SK-N-MC (cell line): ENCODE measurements at regions not wholly inside any gene's neighbourhood (a gene's known extent, or its start where the extent isn't known, plus 50 kb on each side); places are given as distances from the start of the nearest gene placed in this dataset.
"Not testable (repeated sequence)": the region's sequence is repeated elsewhere in the genome, so short reads cannot be mapped to it uniquely, and the experiment has no call there.

ENCODE experiments used
- DNase-seq: peaks from one replicate; pipeline ENCODE4 v3.0.0-alpha.2; 2011; ENCODE audit warnings: low read depth, low spot score
- H3K27ac ChIP-seq: fragments of 200-600 bp; sonication (generic); 2 replicates; pipeline ENCODE4 v1.5.1; 2016; ENCODE audit warnings: mixed run types
- H3K36me3 ChIP-seq: fragments of 200-600 bp; sonication (generic); 2 replicates; pipeline ENCODE4 v1.6.1; 2017; ENCODE audit warnings: antibody characterized with exemption, low read length, mixed read lengths; ENCODE audit not compliant: insufficient read depth
- H3K4me3 ChIP-seq: fragments of 200-600 bp; sonication (generic); 2 replicates; pipeline ENCODE4 v1.5.1; 2016
- H3K9ac ChIP-seq: fragments of 200-600 bp; sonication (generic); 2 replicates; pipeline ENCODE4 v1.8.0; 2017; ENCODE audit warnings: mixed run types, mixed read lengths; ENCODE audit not compliant: insufficient read length
- H3K9me3 ChIP-seq: fragments of 200-600 bp; sonication (generic); 2 replicates; pipeline ENCODE4 v1.6.1; 2017; ENCODE audit warnings: low read depth, mild to moderate bottlenecking, antibody characterized with exemption, low read length, moderate library complexity, mixed read lengths
- EZH2 ChIP-seq: fragments of 200-600 bp; sonication (generic); IDR thresholded peaks from one replicate; pipeline ENCODE4 v1.6.1; 2017; ENCODE audit warnings: antibody characterized with exemption
- FOXP2 ChIP-seq: optimal IDR thresholded peaks from 2 replicates; pipeline ENCODE3; 2011; ENCODE audit warnings: mild to moderate bottlenecking, moderate library complexity; ENCODE audit not compliant: insufficient read depth; ENCODE audit errors: extremely low read length, control extremely low read depth
- POLR2AphosphoS5 ChIP-seq: IDR thresholded peaks from 2 replicates; pipeline ENCODE4 v1.6.1; 2012; ENCODE audit warnings: mild to moderate bottlenecking, low read depth, low read length, borderline replicate concordance

DNA sequence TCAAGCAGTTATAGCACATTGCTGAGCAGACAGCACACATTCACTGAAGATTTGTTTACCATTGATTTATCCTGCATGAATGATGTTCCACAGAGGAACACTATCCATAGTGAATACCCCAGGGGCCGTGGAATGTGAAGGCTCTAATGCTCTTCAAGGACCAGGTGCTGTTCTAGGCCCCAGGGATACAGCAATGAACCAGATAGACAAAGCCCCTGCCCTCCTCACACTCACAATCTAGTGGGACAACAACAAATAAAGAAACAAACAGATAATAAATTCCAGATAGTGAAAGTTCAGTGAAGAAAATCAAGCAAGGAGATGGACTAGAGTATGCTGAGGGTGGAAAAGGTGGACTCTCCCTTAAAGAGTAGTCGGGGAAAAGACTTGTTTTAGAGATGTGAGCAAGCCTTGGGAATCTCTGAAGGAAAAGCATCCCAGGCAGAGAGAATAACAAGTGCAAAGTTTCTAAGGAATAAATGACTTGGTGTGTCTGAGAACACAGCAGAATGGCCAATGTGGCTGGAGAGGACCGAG lies 117.7 kb downstream of the CCDC71L start:
- no peaks in the 10 kb centered on the region for H3K36me3 ChIP-seq
- H3K4me3 ChIP-seq, result no peak overlapping the region
- TF ChIP-seq POLR2AphosphoS5 (no peak), FOXP2 (no peak), EZH2 (no peak)
- H3K9ac ChIP-seq, result no peak overlapping the region
- no peaks in the 10 kb centered on the region for H3K9me3 ChIP-seq
- no peak for DNase-seq
- H3K27ac ChIP-seq, result 0 out of 2 replicates have a peak overlapping the region, but pooled peaks have one; percentile 45

DNA sequence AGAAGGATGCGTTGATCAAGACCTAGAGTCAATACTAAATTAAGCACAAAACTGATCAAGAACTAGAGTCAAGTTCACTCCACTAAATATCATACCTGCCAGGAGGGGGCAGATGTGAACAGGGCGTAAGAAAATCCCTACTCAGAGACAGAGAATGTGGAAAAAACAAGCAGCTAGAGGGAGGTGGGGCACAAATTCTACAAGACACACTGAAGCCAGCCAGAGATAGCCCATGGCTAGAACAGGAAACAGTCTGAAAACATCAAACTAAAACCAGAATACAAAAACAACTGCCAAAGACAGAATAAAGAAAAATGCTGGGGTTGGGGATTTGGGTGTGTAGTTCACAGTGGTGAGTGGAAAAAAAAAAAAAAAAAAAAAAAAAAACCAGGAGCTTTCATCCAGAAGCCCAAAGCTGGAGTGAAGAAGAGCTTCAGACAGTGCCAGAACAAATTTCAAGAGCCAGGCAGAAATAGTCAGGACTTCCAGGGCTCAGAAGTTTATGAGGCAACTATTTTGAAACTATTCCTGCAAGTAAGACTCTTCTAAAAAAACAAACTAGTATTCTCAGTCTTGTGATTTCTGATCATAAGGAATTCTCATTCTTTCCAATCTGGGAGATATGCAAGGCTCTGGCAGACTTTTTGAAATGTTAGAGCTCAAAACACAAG lies 118.3 kb downstream of the CCDC71L start:
- no peak overlapping the region for H3K4me3 ChIP-seq
- H3K27ac ChIP-seq, result peak overlapping the region; percentile 45; the same call in 1 of the 2 replicates
- no peaks in the 10 kb centered on the region for H3K36me3 ChIP-seq
- no peak for TF ChIP-seq POLR2AphosphoS5
- TF ChIP-seq EZH2, result no peak
- TF ChIP-seq FOXP2, result no peak
- peak; percentile 53 for DNase-seq
- H3K9me3 ChIP-seq, result no peaks in the 10 kb centered on the region
- H3K9ac ChIP-seq, result peak overlapping the region; percentile 16

DNA sequence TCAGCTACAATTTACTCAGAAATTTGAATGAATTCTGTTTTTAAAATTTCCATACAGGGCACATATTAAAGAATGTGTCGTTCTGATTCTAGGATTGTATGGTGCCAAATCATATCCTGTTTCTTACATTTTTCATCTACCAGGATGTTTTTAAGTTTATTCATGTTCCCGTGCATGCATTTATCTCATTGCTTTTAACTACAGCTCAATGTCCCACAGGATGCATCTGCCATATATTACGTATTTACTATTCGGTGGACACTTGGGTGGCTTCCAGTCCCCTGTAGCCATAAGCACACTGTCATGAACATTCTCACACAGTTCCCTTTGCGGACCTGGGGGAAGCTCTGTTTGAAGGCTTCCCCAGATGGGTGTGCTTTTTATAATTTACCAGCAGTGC lies 122.3 kb downstream of the CCDC71L start:
- H3K27ac ChIP-seq, result no peak overlapping the region
- no peak overlapping the region for H3K9ac ChIP-seq
- no peak overlapping the region for H3K4me3 ChIP-seq
- no peak for TF ChIP-seq EZH2
- TF ChIP-seq FOXP2, result no peak
- no peak for TF ChIP-seq POLR2AphosphoS5
- no peaks in the 10 kb centered on the region for H3K9me3 ChIP-seq
- no peaks in the 10 kb centered on the region for H3K36me3 ChIP-seq
- no peak for DNase-seq

DNA sequence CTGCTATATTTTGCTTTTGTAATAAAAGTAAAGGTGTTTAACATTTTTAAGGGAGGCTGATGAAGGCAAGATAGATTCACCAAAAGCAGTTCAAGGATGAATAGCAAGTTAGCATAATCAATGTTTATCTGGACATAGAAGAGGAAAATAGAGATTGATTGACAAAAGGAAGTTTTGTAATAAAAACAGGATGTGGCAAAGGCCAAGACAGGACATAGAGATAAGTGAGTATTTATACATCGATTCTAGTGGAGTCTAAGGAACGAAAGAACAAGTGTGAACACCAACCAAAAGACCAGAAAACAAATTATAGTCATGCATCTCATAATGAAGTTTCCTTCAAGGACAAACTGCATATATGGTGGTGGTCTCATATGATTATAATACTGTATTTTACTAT lies 123.8 kb downstream of the CCDC71L start:
- Histone ChIP-seq H3K27ac (no peak overlapping the region), H3K9me3 (no peaks in the 10 kb centered on the region), H3K4me3 (no peak overlapping the region), H3K36me3 (no peaks in the 10 kb centered on the region), H3K9ac (no peak overlapping the region)
- no peak for DNase-seq
- TF ChIP-seq POLR2AphosphoS5 (no peak), FOXP2 (no peak), EZH2 (no peak)

DNA sequence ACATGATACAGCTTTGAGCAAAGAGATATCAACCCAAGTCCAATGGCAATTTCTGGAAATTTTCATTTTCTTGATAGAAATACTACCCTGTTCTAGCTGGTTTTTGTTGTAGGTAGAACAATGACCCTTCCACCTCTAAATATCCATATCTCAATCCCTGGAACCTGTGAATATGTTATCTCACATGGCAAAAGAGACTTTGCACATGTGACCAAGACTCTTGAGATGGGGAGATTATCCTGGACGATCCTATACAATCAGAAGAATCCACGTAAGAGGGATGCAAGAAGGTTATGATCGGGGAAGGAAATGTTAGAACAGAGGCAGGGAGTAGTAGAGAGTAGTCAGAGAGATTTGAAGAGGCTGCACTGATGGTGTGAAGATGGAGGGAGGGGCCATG lies 124.9 kb downstream of the CCDC71L start:
- Histone ChIP-seq H3K4me3 (no peak overlapping the region), H3K9me3 (no peaks in the 10 kb centered on the region), H3K27ac (no peak overlapping the region), H3K9ac (no peak overlapping the region), H3K36me3 (no peaks in the 10 kb centered on the region)
- no peak for DNase-seq
- TF ChIP-seq POLR2AphosphoS5 (no peak), FOXP2 (no peak), EZH2 (no peak)

DNA sequence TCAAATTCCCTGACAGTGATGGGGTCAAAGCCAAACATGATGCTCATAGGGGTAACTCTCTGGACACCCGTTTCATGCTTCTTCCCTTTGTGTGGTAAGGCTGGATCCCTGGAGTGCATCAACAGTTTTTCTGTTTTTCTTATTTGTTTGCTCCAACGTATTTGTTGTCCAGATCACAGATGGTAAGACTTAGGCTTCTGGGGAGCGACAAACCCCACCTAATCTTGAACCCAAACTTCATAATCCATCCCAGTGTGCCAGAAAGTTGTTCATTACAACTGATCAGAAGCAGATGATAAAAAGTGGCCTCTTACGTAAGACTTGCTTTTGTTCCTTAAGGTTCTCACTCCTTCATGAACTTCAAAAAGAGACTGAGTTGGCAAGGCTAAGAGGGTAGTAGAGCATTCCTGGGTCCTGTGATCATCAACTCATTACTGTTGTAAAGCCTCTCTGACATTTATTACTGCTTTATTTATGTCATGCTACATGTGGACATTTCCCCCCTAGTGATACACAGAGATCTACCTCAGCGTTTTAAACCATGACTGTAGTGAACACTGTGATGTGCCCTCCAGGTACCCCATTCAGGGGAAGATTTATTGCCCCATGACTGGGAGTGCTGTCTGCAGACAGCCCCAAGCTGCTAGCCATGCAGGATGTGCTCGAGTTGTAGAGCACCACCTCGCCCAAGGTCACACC lies 125.6 kb downstream of the CCDC71L start:
- DNase-seq, result no peak
- TF ChIP-seq EZH2, result no peak

GRCh38 chr7:106534271-106534846 lies 126.6 kb downstream of the CCDC71L start:
- Histone ChIP-seq H3K9ac (no peak overlapping the region), H3K27ac (no peak overlapping the region), H3K9me3 (no peaks in the 10 kb centered on the region), H3K36me3 (no peaks in the 10 kb centered on the region), H3K4me3 (no peak overlapping the region)
- no peak for TF ChIP-seq POLR2AphosphoS5
- TF ChIP-seq FOXP2, result no peak
- no peak for TF ChIP-seq EZH2
- no peak for DNase-seq

More for the DNA sequence above, 125.6 kb downstream of the CCDC71L start:
- H3K9ac ChIP-seq, result no peak overlapping the region
- no peak overlapping the region for H3K27ac ChIP-seq
- no peak overlapping the region for H3K4me3 ChIP-seq
- H3K9me3 ChIP-seq, result no peaks in the 10 kb centered on the region
- no peaks in the 10 kb centered on the region for H3K36me3 ChIP-seq

GRCh38 chr7:106530183-106530582 lies 130.8 kb downstream of the CCDC71L start:
- H3K4me3 ChIP-seq, DNase-seq, H3K9me3 ChIP-seq, H3K9ac ChIP-seq, H3K27ac ChIP-seq, H3K36me3 ChIP-seq: not testable (repeated sequence)

- not testable (repeated sequence) for H3K27ac ChIP-seq, H3K4me3 ChIP-seq, DNase-seq, H3K9me3 ChIP-seq, H3K9ac ChIP-seq, H3K36me3 ChIP-seq
Measured at GRCh38 chr7:106526617-106527016, 134.3 kb downstream of the CCDC71L start.
